Osteocyte (in vitro differentiated cells): ENCODE measurements at regions not wholly inside any gene's neighbourhood (a gene's known extent, or its start where the extent isn't known, plus 50 kb on each side); places are given as distances from the start of the nearest gene placed in this dataset.

ENCODE experiments used
- DNase-seq: peaks from one replicate; pipeline ENCODE4 v3.0.0; 2021; ENCODE audit warnings: mixed read lengths; ENCODE audit not compliant: unreplicated experiment; ENCODE audit errors: extremely low spot score
- H3K27ac Mint-ChIP-seq: one replicate; pipeline ENCODE4 v1.8.0; 2021; ENCODE audit warnings: mild to moderate bottlenecking, mixed read lengths; ENCODE audit not compliant: unreplicated experiment
- H3K27me3 Mint-ChIP-seq: one replicate; pipeline ENCODE4 v1.8.0; 2021; ENCODE audit warnings: mixed read lengths; ENCODE audit not compliant: unreplicated experiment
- H3K36me3 Mint-ChIP-seq: one replicate; pipeline ENCODE4 v1.8.0; 2021; ENCODE audit warnings: mixed read lengths; ENCODE audit not compliant: unreplicated experiment
- H3K4me1 Mint-ChIP-seq: one replicate; pipeline ENCODE4 v1.8.0; 2021; ENCODE audit warnings: mixed read lengths; ENCODE audit not compliant: unreplicated experiment
- H3K4me3 Mint-ChIP-seq: one replicate; pipeline ENCODE4 v1.8.0; 2021; ENCODE audit warnings: mild to moderate bottlenecking, moderate library complexity, mixed read lengths; ENCODE audit not compliant: unreplicated experiment
- H3K9me3 Mint-ChIP-seq: one replicate; pipeline ENCODE4 v1.8.0; 2021; ENCODE audit warnings: mixed read lengths; ENCODE audit not compliant: unreplicated experiment
- TF ChIP-seq, protein P1 (sequence below): fragments of 200-600 bp; sonication (generic); IDR thresholded peaks from 2 replicates; pipeline ENCODE4 v1.5.0; 2021; ENCODE audit warnings: antibody characterized with exemption, mild to moderate bottlenecking, moderate library complexity

DNA sequence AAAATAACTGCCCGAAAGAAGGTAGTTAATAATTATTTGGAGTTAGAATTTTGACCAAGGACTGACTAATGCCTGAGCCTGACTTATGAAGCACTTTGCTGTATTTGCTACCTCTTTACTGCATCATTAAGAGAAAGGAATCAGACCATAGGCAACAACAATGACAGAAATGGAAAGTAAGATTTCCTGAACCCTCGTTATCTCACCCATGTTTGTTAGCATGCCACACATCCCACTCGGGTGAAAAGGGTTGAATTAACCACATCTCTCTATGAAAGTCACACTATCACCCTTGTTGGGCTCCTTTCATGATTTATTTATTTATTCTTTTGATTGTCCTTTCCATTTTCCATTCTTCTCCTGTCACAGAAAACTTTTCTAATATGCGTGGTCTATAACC, 59.6 kb downstream of the OLIG3 start:
- Mint-ChIP-seq H3K4me1 (no peaks in the 10 kb centered on the region), H3K27ac (no peak overlapping the region), H3K4me3 (no peak overlapping the region), H3K9me3 (no peaks in the 10 kb centered on the region), H3K36me3 (no peaks in the 10 kb centered on the region), H3K27me3 (peaks cover 40% of the 10 kb centered on the region)
- DNase-seq, result no peak
- TF ChIP-seq, protein P1, sequence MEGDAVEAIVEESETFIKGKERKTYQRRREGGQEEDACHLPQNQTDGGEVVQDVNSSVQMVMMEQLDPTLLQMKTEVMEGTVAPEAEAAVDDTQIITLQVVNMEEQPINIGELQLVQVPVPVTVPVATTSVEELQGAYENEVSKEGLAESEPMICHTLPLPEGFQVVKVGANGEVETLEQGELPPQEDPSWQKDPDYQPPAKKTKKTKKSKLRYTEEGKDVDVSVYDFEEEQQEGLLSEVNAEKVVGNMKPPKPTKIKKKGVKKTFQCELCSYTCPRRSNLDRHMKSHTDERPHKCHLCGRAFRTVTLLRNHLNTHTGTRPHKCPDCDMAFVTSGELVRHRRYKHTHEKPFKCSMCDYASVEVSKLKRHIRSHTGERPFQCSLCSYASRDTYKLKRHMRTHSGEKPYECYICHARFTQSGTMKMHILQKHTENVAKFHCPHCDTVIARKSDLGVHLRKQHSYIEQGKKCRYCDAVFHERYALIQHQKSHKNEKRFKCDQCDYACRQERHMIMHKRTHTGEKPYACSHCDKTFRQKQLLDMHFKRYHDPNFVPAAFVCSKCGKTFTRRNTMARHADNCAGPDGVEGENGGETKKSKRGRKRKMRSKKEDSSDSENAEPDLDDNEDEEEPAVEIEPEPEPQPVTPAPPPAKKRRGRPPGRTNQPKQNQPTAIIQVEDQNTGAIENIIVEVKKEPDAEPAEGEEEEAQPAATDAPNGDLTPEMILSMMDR, result no peak

DNA sequence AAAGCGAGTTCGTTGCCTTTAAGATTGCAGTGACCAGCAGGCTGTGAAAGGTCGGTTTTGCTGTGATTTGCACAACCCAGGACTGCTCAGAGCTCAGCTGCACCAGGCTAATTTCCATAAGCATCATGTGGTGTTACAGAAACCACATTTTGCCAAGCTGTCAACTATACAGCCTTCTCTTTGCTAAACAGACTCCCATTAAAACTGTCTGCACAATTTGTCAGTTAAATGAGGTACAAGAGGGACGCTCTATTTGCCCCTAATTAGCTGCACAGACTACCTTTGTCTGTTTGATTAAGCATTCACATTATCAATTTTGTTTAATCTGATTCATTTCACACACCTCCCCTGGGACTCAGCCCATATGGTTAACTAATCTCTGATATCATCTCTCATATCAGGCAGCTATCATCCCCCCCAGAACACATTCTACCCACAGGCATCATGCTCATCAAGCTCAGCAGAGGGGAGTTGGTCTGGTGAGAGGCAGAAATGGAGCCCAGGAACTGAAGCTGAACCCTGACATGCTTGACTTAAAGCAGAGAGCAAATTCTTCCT, 62.1 kb downstream of the OLIG3 start:
- Mint-ChIP-seq H3K36me3 (no peaks in the 10 kb centered on the region), H3K4me1 (no peaks in the 10 kb centered on the region), H3K27ac (no peak overlapping the region), H3K9me3 (no peaks in the 10 kb centered on the region), H3K27me3 (peaks cover 30% of the 10 kb centered on the region), H3K4me3 (no peak overlapping the region)
- no peak for DNase-seq
- TF ChIP-seq, protein P1, result no peak

DNA sequence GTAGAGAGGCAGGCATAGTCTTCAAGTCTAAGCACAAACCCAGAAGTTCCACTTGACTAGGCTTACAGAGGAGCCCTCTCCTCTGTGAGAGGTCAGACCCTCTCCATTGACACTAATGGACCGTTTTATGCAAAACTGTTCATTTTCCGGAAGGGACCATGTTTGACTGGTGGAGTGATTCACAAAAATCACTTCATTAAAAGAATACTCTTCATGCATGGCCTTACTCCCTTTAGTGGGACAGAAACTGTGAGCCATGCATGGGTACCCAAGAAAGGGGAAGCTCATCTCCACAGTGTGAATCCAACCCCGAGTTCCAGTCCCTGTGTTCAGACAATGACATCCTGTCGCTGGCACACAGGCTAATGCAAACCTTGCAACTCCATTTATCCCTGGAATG, 63.2 kb downstream of the OLIG3 start:
- Mint-ChIP-seq H3K4me1 (no peaks in the 10 kb centered on the region), H3K9me3 (no peaks in the 10 kb centered on the region), H3K27ac (no peak overlapping the region), H3K36me3 (no peaks in the 10 kb centered on the region), H3K27me3 (peaks cover 30% of the 10 kb centered on the region), H3K4me3 (no peak overlapping the region)
- TF ChIP-seq, protein P1, result no peak
- no peak for DNase-seq

DNA sequence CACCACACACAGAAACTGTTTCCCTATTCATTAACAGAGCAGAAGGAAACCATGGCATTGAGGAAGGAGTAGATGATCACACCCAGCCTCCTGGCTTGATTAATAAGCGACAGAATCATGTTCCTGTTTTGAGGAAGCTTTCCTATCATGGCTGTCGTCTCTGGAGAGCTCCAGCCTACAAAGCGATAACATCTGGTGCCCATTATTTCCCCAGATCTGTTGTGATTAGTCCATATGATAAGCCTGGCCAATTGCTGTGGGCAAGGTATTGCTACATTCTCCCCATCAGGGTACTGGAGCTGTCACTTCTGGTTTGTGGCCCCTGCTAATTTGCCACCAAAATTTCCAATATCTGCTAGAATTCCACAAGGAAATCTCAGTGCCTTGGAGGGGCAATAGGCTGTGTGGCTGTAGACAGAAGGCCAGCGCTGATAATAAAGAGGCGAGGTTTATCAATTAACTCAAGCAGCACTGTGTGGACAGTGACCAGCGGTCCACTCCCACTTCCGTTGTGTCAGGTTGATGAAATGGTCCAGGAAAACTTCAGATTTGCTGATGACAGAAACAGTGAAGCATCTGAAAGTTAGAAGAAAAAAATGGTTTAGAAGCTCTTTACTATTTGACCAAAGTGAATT, 66.4 kb downstream of the OLIG3 start:
- no peaks in the 10 kb centered on the region for H3K9me3 Mint-ChIP-seq
- TF ChIP-seq, protein P1, result no peak
- DNase-seq, result no peak
- H3K4me1 Mint-ChIP-seq, result no peaks in the 10 kb centered on the region
- no peaks in the 10 kb centered on the region for H3K36me3 Mint-ChIP-seq
- H3K27me3 Mint-ChIP-seq, result peaks cover 32% of the 10 kb centered on the region
- no peak overlapping the region for H3K27ac Mint-ChIP-seq
- H3K4me3 Mint-ChIP-seq, result no peak overlapping the region

DNA sequence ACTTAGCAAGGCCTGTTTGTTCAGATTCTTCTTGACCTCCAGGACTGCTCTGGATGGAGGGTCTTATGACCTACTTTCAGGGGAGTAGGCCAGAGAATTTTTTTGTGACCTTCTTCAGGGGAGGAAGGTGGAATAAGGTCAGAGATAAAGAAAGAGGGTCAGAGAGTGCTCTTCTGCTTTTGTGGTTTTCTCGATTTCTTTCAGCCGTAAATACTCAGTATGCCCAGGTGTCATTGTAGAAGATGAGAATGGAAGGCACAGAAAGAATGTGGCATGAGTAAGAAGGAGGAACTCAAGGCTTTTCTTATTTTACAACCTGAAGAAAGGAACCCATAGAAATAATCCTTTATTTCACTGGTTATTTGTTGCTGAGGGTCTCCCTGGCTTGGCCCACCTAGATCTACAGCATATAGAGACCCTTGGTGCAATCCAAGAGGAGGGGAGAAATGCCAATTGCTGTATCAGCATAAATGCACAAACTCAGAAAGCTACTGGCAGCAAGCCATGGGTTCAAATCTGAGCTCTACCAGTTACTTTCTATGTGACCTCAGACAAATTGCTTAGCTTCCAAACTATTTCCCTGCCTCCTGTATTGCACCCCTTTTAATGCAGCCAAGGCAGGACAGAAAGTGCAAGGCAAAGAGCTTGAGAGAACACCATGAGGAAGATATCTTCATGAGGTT, 68.0 kb downstream of the OLIG3 start:
- no peaks in the 10 kb centered on the region for H3K36me3 Mint-ChIP-seq
- H3K27me3 Mint-ChIP-seq, result peaks cover 32% of the 10 kb centered on the region
- no peak overlapping the region for H3K4me3 Mint-ChIP-seq
- H3K27ac Mint-ChIP-seq, result no peak overlapping the region
- TF ChIP-seq, protein P1, result no peak
- no peak for DNase-seq
- H3K9me3 Mint-ChIP-seq, result no peaks in the 10 kb centered on the region
- no peaks in the 10 kb centered on the region for H3K4me1 Mint-ChIP-seq
